BLaER1 treated with 17β-estradiol and CSF1 and Interleukin-3, amounts not matched to agents 10 nM and 100 nM (cell line): ENCODE measurements at regions not wholly inside any gene's neighbourhood (a gene's known extent, or its start where the extent isn't known, plus 50 kb on each side); places are given as distances from the start of the nearest gene placed in this dataset.

Experiments
- H3K27ac ChIP-seq, 11 experiments: shearing (Covaris generic); formaldehyde crosslinking; 2 replicates each; pipeline ENCODE4 v1.8.1; 2022
- H3K27me3 ChIP-seq, 11 experiments: shearing (Covaris generic); formaldehyde crosslinking; 2 replicates each; pipeline ENCODE4 v1.8.1; 2022
- H3K36me3 ChIP-seq, 11 experiments: shearing (Covaris generic); formaldehyde crosslinking; 2 replicates each; pipeline ENCODE4 v1.8.1; 2022
- H3K4me1 ChIP-seq, 10 experiments: shearing (Covaris generic); formaldehyde crosslinking; 2 replicates each; pipeline ENCODE4 v1.8.1; 2022
- H3K4me2 ChIP-seq, 11 experiments: shearing (Covaris generic); formaldehyde crosslinking; 2 replicates each; pipeline ENCODE4 v1.8.1; 2022
- H3K4me3 ChIP-seq, 10 experiments: shearing (Covaris generic); formaldehyde crosslinking; 2 replicates each; pipeline ENCODE4 v1.8.1; 2022
- H3K9ac ChIP-seq, 11 experiments: shearing (Covaris generic); formaldehyde crosslinking; 2 replicates each; pipeline ENCODE4 v1.8.1; 2022
- H3K9me3 ChIP-seq, 11 experiments: shearing (Covaris generic); formaldehyde crosslinking; replicated peaks in 1 of 11; 2 replicates each; pipeline ENCODE4 v1.8.1; 2022
- H4K20me1 ChIP-seq, 11 experiments: shearing (Covaris generic); formaldehyde crosslinking; 2 replicates each; pipeline ENCODE4 v1.8.1; 2022
- Cebpa-rat ChIP-seq, 11 experiments: shearing (Covaris generic); IDR thresholded peaks; 2 replicates each; pipeline ENCODE4 v1.8.1; 2022

- H3K9ac ChIP-seq: no peak overlapping the region
- H3K4me1 ChIP-seq: no peaks in the 10 kb centered on the region
- H3K9me3 ChIP-seq: no peaks in the 10 kb centered on the region
- H3K27ac ChIP-seq: no peak overlapping the region
- no peaks in the 10 kb centered on the region for H3K36me3 ChIP-seq
- no peak for TF ChIP-seq Cebpa-rat (IDR thresholded peaks at IDR 0.05)
- H3K4me3 ChIP-seq: no peak overlapping the region
- H4K20me1 ChIP-seq: no peaks in the 10 kb centered on the region
- H3K4me2 ChIP-seq: no peak overlapping the region
- H3K27me3 ChIP-seq: no peaks in the 10 kb centered on the region
Observed at GRCh38 chr5:153130296-153130695, 360.2 kb upstream of the GRIA1 start.

- no peak overlapping the region for H3K9ac ChIP-seq
- H3K4me3 ChIP-seq: no peak overlapping the region
- no peaks in the 10 kb centered on the region for H3K27me3 ChIP-seq
- H3K9me3 ChIP-seq: no peaks in the 10 kb centered on the region
- no peaks in the 10 kb centered on the region for H4K20me1 ChIP-seq
- no peak overlapping the region for H3K27ac ChIP-seq
- TF ChIP-seq Cebpa-rat (IDR thresholded peaks at IDR 0.05): no peak
- H3K4me1 ChIP-seq: no peaks in the 10 kb centered on the region
- no peak overlapping the region for H3K4me2 ChIP-seq
- no peaks in the 10 kb centered on the region for H3K36me3 ChIP-seq
Observed at GRCh38 chr5:153135411-153135810, 355.1 kb upstream of the GRIA1 start.

DNA sequence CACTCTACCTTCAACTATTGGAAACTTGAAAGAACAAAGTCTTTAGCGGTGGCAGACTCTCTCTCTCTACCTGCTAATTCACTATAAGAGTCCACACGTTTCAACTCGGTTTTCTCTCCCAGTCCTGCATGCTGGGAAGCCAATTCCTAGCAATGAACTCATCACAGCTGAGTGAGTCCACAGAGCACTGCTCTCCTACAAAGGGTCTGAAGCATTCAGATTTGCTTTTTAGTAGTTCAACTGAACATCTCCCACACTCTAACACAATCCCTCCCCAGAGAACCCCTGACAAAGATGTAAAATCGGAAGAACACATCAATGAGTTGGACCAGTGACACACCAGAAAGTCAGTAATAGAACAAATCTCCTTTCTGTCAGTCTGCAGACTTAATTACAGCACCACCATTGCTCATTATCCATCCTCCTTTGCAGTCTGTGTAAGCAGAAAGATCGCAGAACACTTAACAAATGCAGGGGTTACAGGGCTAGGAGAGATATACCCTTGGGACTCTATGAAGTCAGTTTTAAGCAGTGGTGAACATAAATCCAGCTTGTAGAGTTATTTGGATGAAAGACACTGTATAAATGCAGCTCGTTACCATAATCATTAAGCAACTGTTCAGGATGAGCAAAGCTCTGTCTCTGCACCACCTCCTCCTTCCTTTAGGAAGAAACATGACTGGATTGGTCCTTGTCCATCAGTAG is 353.4 kb upstream of the GRIA1 start:
- Histone ChIP-seq H3K4me2 (no peak overlapping the region), H4K20me1 (no peaks in the 10 kb centered on the region), H3K9me3 (no peaks in the 10 kb centered on the region), H3K4me1 (no peaks in the 10 kb centered on the region), H3K36me3 (no peaks in the 10 kb centered on the region), H3K27me3 (no peaks in the 10 kb centered on the region), H3K9ac (no peak overlapping the region), H3K4me3 (no peak overlapping the region), H3K27ac (no peak overlapping the region)
- TF ChIP-seq Cebpa-rat (IDR thresholded peaks at IDR 0.05): no peak

GRCh38 chr5:153147891-153148623 is 342.4 kb upstream of the GRIA1 start:
- Histone ChIP-seq H3K4me2 (no peak overlapping the region), H3K4me3 (no peak overlapping the region), H3K27me3 (no peaks in the 10 kb centered on the region), H3K27ac (no peak overlapping the region), H3K9ac (no peak overlapping the region), H3K36me3 (no peaks in the 10 kb centered on the region), H3K9me3 (peaks cover 10 to 21% (median 18%) of the 10 kb centered on the region in 11 experiments), H4K20me1 (no peaks in the 10 kb centered on the region), H3K4me1 (peaks cover 0 to 9% (median 0%) of the 10 kb centered on the region in 10 experiments; a peak in 3 of 20 replicates)
- TF ChIP-seq Cebpa-rat (IDR thresholded peaks at IDR 0.05): no peak

- H3K4me3 ChIP-seq: no peak overlapping the region
- no peaks in the 10 kb centered on the region for H3K27me3 ChIP-seq
- no peak for TF ChIP-seq Cebpa-rat (IDR thresholded peaks at IDR 0.05)
- peaks cover 5 to 16% (median 13%) of the 10 kb centered on the region in 11 experiments for H3K9me3 ChIP-seq
- H3K4me1 ChIP-seq: peaks cover 0 to 9% (median 0%) of the 10 kb centered on the region in 10 experiments; a peak in 3 of 20 replicates
- H4K20me1 ChIP-seq: no peaks in the 10 kb centered on the region
- H3K36me3 ChIP-seq: no peaks in the 10 kb centered on the region
- no peak overlapping the region for H3K4me2 ChIP-seq
- H3K27ac ChIP-seq: no peak overlapping the region
- H3K9ac ChIP-seq: no peak overlapping the region
Observed at GRCh38 chr5:153148624-153148976, 341.9 kb upstream of the GRIA1 start.

- Histone ChIP-seq H3K27ac (no peak overlapping the region), H3K4me1 (peaks cover 0 to 9% (median 0%) of the 10 kb centered on the region in 10 experiments; a peak in 3 of 20 replicates), H3K4me3 (no peak overlapping the region), H3K36me3 (no peaks in the 10 kb centered on the region), H3K9ac (no peak overlapping the region), H3K4me2 (0 out of 22 replicates have a peak overlapping the region, but pooled peaks of 1 of the 11 experiments have one; percentile 18), H4K20me1 (no peaks in the 10 kb centered on the region), H3K27me3 (no peaks in the 10 kb centered on the region), H3K9me3 (no peaks in the 10 kb centered on the region; a peak in 1 of 22 replicates)
- TF ChIP-seq Cebpa-rat (IDR thresholded peaks at IDR 0.05): no peak
Observed at GRCh38 chr5:153151558-153151957, 338.9 kb upstream of the GRIA1 start.

DNA sequence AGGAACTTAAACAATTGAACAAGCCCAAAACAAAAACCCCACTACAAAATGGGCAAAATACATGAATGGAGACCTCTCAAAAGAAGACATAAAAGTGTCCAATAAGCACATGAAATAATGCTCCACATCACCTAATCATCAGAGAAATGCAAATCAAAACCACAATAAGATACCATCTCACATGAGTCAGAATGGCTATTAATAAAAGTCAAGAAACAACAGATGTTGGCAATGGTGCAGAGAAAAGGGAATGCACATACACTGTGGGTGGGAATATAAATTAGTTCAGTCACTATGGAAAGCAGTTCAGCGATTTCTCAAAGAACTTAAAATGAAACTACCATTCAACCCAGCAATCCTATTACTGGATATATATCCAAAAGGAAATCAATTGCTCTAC is 337.4 kb upstream of the GRIA1 start:
- Histone ChIP-seq H4K20me1 (no peaks in the 10 kb centered on the region), H3K4me3 (no peak overlapping the region), H3K27ac (no peak overlapping the region), H3K4me1 (peaks cover 0 to 9% (median 0%) of the 10 kb centered on the region in 10 experiments; a peak in 3 of 20 replicates), H3K36me3 (no peaks in the 10 kb centered on the region), H3K9ac (no peak overlapping the region), H3K9me3 (no peaks in the 10 kb centered on the region; a peak in 1 of 22 replicates), H3K27me3 (no peaks in the 10 kb centered on the region), H3K4me2 (no peak overlapping the region)
- no peak for TF ChIP-seq Cebpa-rat (IDR thresholded peaks at IDR 0.05)

DNA sequence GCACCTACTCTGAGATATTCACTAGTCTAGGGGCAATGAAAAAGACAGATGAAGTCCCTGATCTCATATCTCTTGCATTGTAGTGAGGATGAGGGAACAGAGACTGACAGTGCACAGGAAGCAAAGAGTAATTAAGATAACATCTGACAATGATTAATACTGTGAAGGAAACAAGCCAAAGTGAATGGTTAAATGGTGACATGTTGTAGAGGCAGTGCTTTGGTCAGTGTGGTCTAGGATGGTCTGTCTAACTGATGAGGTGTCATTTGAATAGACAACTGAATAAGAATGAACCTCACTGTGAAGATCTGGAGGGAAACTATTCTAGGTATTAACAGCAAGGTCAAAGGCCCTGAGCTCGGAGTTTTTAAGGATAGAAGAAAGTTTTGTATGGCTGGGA is 333.3 kb upstream of the GRIA1 start:
- Histone ChIP-seq H3K36me3 (no peaks in the 10 kb centered on the region), H3K4me3 (no peak overlapping the region), H3K27ac (no peak overlapping the region), H3K9ac (no peak overlapping the region), H3K4me1 (no peaks in the 10 kb centered on the region), H3K4me2 (no peak overlapping the region), H4K20me1 (no peaks in the 10 kb centered on the region), H3K27me3 (no peaks in the 10 kb centered on the region), H3K9me3 (no peaks in the 10 kb centered on the region; a peak in 1 of 22 replicates)
- no peak for TF ChIP-seq Cebpa-rat (IDR thresholded peaks at IDR 0.05)

DNA sequence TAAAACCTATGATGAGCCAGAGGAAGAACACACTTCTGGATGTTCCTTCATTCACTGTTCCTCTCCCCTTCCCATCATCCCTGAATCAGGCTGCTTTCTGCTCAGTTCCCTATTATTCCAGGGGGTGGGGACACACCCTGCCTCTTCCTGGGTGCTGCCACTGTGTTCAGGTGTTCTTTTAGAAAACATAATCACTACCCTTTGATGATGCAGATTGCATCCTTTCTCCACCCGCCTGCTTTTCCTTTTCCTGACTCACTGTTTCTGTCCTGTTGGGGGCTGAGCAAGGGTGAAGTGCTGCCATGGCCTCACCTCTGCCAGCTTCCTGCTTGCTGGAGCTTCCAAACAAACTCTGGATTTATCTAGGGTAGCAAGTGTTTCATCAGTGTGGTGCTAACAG is 331.9 kb upstream of the GRIA1 start:
- H3K4me2 ChIP-seq: no peak overlapping the region
- no peaks in the 10 kb centered on the region for H3K27me3 ChIP-seq
- no peak overlapping the region for H3K4me3 ChIP-seq
- no peak overlapping the region for H3K27ac ChIP-seq
- no peaks in the 10 kb centered on the region for H3K4me1 ChIP-seq
- no peak for TF ChIP-seq Cebpa-rat (IDR thresholded peaks at IDR 0.05)
- H3K9ac ChIP-seq: no peak overlapping the region
- H3K36me3 ChIP-seq: no peaks in the 10 kb centered on the region
- H4K20me1 ChIP-seq: no peaks in the 10 kb centered on the region
- no peaks in the 10 kb centered on the region; a peak in 1 of 22 replicates for H3K9me3 ChIP-seq

DNA sequence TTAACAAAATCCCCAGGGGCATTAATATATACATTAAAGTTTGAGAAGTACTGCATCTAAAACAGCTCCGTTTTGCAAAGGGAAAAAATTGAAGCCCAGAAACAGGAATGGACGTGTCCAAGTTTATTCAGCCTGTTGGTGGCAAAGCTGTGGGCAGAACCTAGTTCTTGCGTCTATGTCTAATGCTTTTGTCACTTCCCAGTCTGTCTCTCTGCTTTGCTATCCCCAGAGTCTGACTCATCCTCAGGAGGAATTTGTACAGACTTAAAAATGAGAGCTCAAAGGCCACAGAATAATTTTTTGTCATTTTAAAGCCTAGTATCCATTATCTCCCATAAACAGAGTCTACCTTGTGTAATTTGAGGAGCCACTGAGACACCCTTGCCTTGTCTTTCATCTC is 330.9 kb upstream of the GRIA1 start:
- Histone ChIP-seq H3K4me2 (no peak overlapping the region), H3K9me3 (no peaks in the 10 kb centered on the region), H3K9ac (no peak overlapping the region), H3K27ac (no peak overlapping the region), H3K4me1 (no peaks in the 10 kb centered on the region), H3K36me3 (no peaks in the 10 kb centered on the region), H4K20me1 (no peaks in the 10 kb centered on the region), H3K27me3 (no peaks in the 10 kb centered on the region), H3K4me3 (no peak overlapping the region)
- no peak for TF ChIP-seq Cebpa-rat (IDR thresholded peaks at IDR 0.05)
